A673 (cell line): ENCODE measurements at regions not wholly inside any gene's neighbourhood (a gene's known extent, or its start where the extent isn't known, plus 50 kb on each side); places are given as distances from the start of the nearest gene placed in this dataset.

Experiments
- BruUV-seq: library from RNA; stranded (reverse); fragments of 400-500 nt; replicated peaks from 2 replicates; lab custom pipeline; 2021; lab: Mats Ljungman, UMichigan
- CTCF ChIA-PET: fragments of 300-600 bp; sonication (Branson Sonifier 250); formaldehyde crosslinking; loops from one replicate; lab custom pipeline; 2022; ENCODE audit warnings: antibody characterized with exemption; lab: Charles Lee
- POLR2A ChIA-PET: fragments of 300-600 bp; sonication (Branson Sonifier 250); formaldehyde crosslinking; loops from one replicate; lab custom pipeline; 2022; ENCODE audit warnings: antibody characterized with exemption; ENCODE audit not compliant: low non-redundant PET; lab: Charles Lee
- DNase-seq: peaks from one replicate; pipeline ENCODE4 v3.0.0-alpha.2; 2015; ENCODE audit warnings: low spot score
- H3K27ac ChIP-seq: fragments of 200-600 bp; sonication (generic); 2 replicates; pipeline ENCODE4 v1.5.1; 2016; ENCODE audit warnings: mixed run types, low read depth, mild to moderate bottlenecking, mixed read lengths, antibody characterized with exemption, low read length; ENCODE audit not compliant: poor library complexity, severe bottlenecking
- H3K27me3 ChIP-seq: fragments of 200-600 bp; sonication (generic); replicated peaks from 2 replicates; pipeline ENCODE4 v1.6.1; 2017; ENCODE audit warnings: mixed run types, low read depth, mild to moderate bottlenecking, mixed read lengths, antibody characterized with exemption, low read length; ENCODE audit not compliant: insufficient read depth, poor library complexity
- H3K36me3 ChIP-seq: fragments of 200-600 bp; sonication (generic); 2 replicates; pipeline ENCODE4 v1.6.1; 2016; ENCODE audit warnings: mixed run types, mild to moderate bottlenecking, mixed read lengths, antibody characterized with exemption, low read length; ENCODE audit not compliant: insufficient read depth, poor library complexity, severe bottlenecking
- H3K4me1 ChIP-seq: fragments of 200-600 bp; sonication (generic); 2 replicates; pipeline ENCODE4 v1.6.1; 2017; ENCODE audit warnings: mixed run types, mild to moderate bottlenecking, mixed read lengths, antibody characterized with exemption, low read length; ENCODE audit not compliant: insufficient read depth, poor library complexity, severe bottlenecking
- H3K4me3 ChIP-seq: fragments of 200-600 bp; sonication (generic); 2 replicates; pipeline ENCODE4 v1.5.1; 2016; ENCODE audit warnings: low read depth, mixed run types, mild to moderate bottlenecking, mixed read lengths, low read length; ENCODE audit not compliant: poor library complexity, severe bottlenecking
- H3K9me3 ChIP-seq: fragments of 200-600 bp; sonication (generic); 2 replicates; pipeline ENCODE4 v1.6.1; 2016; ENCODE audit warnings: mixed run types, low read depth, mild to moderate bottlenecking, mixed read lengths, antibody characterized with exemption, low read length; ENCODE audit not compliant: poor library complexity, severe bottlenecking
- CTCF ChIP-seq: fragments of 300-800, 200-600 bp; sonication (generic); conservative IDR thresholded peaks from 2 replicates; pipeline ENCODE4 v1.5.1; 2017; ENCODE audit warnings: low read depth, mild to moderate bottlenecking, antibody characterized with exemption, low read length, moderate library complexity, mixed read lengths
- EZH2 ChIP-seq: fragments of 200-600 bp; sonication (generic); IDR thresholded peaks from 2 replicates; pipeline ENCODE4 v1.6.1; 2017; ENCODE audit warnings: borderline replicate concordance, low read depth, mild to moderate bottlenecking, mixed read lengths, antibody characterized with exemption, low read length; ENCODE audit not compliant: poor library complexity, severe bottlenecking
- intact Hi-C: fragments of 100-400 bp; cut with micrococcal nuclease; formaldehyde crosslinking; loops from one replicate; pipeline ENCODE4 v1.10.0; 2022; ENCODE audit not compliant: unreplicated experiment

- TF ChIP-seq EZH2 = no peak
- no peak for TF ChIP-seq CTCF
- Histone ChIP-seq H3K4me1 (no peaks in the 10 kb centered on the region), H3K27ac (no peak overlapping the region), H3K36me3 (no peaks in the 10 kb centered on the region), H3K4me3 (no peak overlapping the region), H3K9me3 (no peaks in the 10 kb centered on the region), H3K27me3 (peaks cover 4% of the 10 kb centered on the region)
- POLR2A ChIA-PET = no interaction called here
- intact Hi-C loops = no loop called here
- CTCF ChIA-PET = no interaction called here
- no peak for DNase-seq
- BruUV-seq = no TSS peak
Observed at GRCh38 chr16:49216593-49216992, 65.0 kb downstream of the CBLN1 start.

GRCh38 chr16:49213594-49213993 is 68.0 kb downstream of the CBLN1 start:
- no peak overlapping the region for H3K27ac ChIP-seq
- POLR2A ChIA-PET = interaction anchor here (0.6 kb wide), 1 partner anchor 493 kb away, joined by 3 read pairs; no protein-coding TSS in a partner anchor

GRCh38 chr16:49204191-49204590 is 77.4 kb downstream of the CBLN1 start:
- Histone ChIP-seq H3K36me3 (no peaks in the 10 kb centered on the region), H3K27ac (no peak overlapping the region), H3K4me1 (no peaks in the 10 kb centered on the region), H3K27me3 (peaks cover 23% of the 10 kb centered on the region), H3K9me3 (no peaks in the 10 kb centered on the region), H3K4me3 (no peak overlapping the region)
- BruUV-seq = no TSS peak
- no peak for DNase-seq
- intact Hi-C loops = no loop called here
- CTCF ChIA-PET = no interaction called here
- POLR2A ChIA-PET = no interaction called here
- TF ChIP-seq CTCF (no peak), EZH2 (no peak)

More at GRCh38 chr16:49213594-49213993, 68.0 kb downstream of the CBLN1 start:
- TF ChIP-seq CTCF (no peak), EZH2 (no peak)
- no peak for DNase-seq
- Histone ChIP-seq H3K4me1 (no peaks in the 10 kb centered on the region), H3K9me3 (no peaks in the 10 kb centered on the region), H3K36me3 (no peaks in the 10 kb centered on the region), H3K4me3 (no peak overlapping the region), H3K27me3 (peaks cover 4% of the 10 kb centered on the region)
- CTCF ChIA-PET = no interaction called here
- intact Hi-C loops = no loop called here
- BruUV-seq = no TSS peak
